Fibroblast of lung (primary cell): ENCODE measurements at regions not wholly inside any gene's neighbourhood (a gene's known extent, or its start where the extent isn't known, plus 50 kb on each side); places are given as distances from the start of the nearest gene placed in this dataset.

Experiments
- DNase-seq, 2 donors: peaks; one replicate each; pipeline versions ENCODE4 v3.0.0 to v3.0.0-alpha.2; 2010; ENCODE audit warnings: low read depth in 2 of 2
- H2AFZ ChIP-seq: 2 replicates; pipeline ENCODE4 v1.5.1; 2012; ENCODE audit warnings: low read length, control low read depth, inconsistent platforms
- H3K27ac ChIP-seq: 2 replicates; pipeline ENCODE4 v1.5.1; 2011; ENCODE audit warnings: low read length, control low read depth; ENCODE audit not compliant: insufficient read depth
- H3K27me3 ChIP-seq: 2 replicates; pipeline ENCODE4 v1.5.1; 2011; ENCODE audit warnings: mild to moderate bottlenecking, low read length; ENCODE audit not compliant: control insufficient read depth, insufficient read depth
- H3K36me3 ChIP-seq: 2 replicates; pipeline ENCODE4 v1.5.1; 2011; ENCODE audit warnings: low read length; ENCODE audit not compliant: control insufficient read depth, insufficient read depth
- H3K4me1 ChIP-seq: 2 replicates; pipeline ENCODE4 v1.5.1; 2011; ENCODE audit warnings: low read length; ENCODE audit not compliant: control insufficient read depth, insufficient read depth; ENCODE audit errors: extremely low read depth
- H3K4me2 ChIP-seq: 2 replicates; pipeline ENCODE4 v1.5.1; 2011; ENCODE audit warnings: low read length, control low read depth; ENCODE audit not compliant: insufficient read depth; ENCODE audit errors: extremely low read depth
- H3K4me3 ChIP-seq, 4 experiments: fragments of 200-600 bp in 1 of 4; sonication (generic) in 1 of 4; replicated peaks in 1 of 4; 2 replicates each; pipeline ENCODE4 v1.5.1; 2011 to 2016; ENCODE audit warnings: low read length in 4 of 4, low read depth in 3 of 4, mild to moderate bottlenecking in 3 of 4, control low read depth in 2 of 4, inconsistent platforms in 1 of 4, mixed read lengths in 1 of 4; ENCODE audit not compliant: insufficient read depth in 1 of 4; ENCODE audit errors: control extremely low read depth in 1 of 4
- H3K79me2 ChIP-seq: 2 replicates; pipeline ENCODE4 v1.5.1; 2012; ENCODE audit warnings: mild to moderate bottlenecking, low read length, inconsistent platforms; ENCODE audit not compliant: control insufficient read depth, insufficient read depth
- H3K9ac ChIP-seq: 2 replicates; pipeline ENCODE4 v1.5.1; 2011; ENCODE audit warnings: mild to moderate bottlenecking, low read length, control low read depth; ENCODE audit not compliant: insufficient read depth
- H3K9me3 ChIP-seq: 2 replicates; pipeline ENCODE4 v1.5.1; 2012; ENCODE audit warnings: low read depth, low read length; ENCODE audit not compliant: control insufficient read depth, insufficient read depth
- H4K20me1 ChIP-seq: 2 replicates; pipeline ENCODE4 v1.5.1; 2011; ENCODE audit warnings: low read length; ENCODE audit not compliant: control insufficient read depth, insufficient read depth; ENCODE audit errors: extremely low read depth
- EZH2 ChIP-seq: IDR thresholded peaks from 2 replicates; pipeline ENCODE4 v1.5.1; 2012; ENCODE audit warnings: low read length, control low read depth, mild to moderate bottlenecking; ENCODE audit errors: missing control alignments
- TF ChIP-seq, protein P1 (sequence below), 2 donors: IDR thresholded peaks in 1 of 2; conservative IDR thresholded peaks in 1 of 2; 1 replicate in 1 of 2; 2 replicates in 1 of 2; pipeline ENCODE4 v1.5.1; 2011 to 2012; ENCODE audit warnings: low read length in 2 of 2, control low read depth in 1 of 2, inconsistent platforms in 1 of 2, low read depth in 1 of 2, mild to moderate bottlenecking in 1 of 2

DNA sequence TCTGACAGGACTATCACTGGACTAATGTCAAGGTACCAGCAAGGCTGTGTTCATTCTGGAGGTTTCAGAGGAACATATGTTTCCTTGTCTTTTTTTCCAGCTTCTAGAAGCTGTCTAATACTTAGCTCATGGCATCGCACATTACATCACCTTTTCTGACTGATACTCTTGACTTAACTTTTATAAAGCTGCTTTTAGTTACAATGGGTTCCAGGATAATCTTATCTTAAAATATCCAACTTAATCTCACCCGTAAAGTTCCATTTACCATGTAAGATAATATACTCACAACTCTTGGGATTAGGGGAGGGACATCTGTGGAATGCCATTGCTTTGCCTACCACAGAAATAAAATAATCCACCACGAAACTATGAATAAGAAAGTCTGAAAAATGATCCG, 394.2 kb downstream of the CDH19 start:
- no peak overlapping the region for H3K4me3 ChIP-seq

GRCh38 chr18:66196805-66197204, 407.1 kb downstream of the CDH19 start:
- no peaks in the 10 kb centered on the region for H3K36me3 ChIP-seq
- no peak for DNase-seq
- no peaks in the 10 kb centered on the region for H3K4me1 ChIP-seq
- no peaks in the 10 kb centered on the region for H3K79me2 ChIP-seq
- H2AFZ ChIP-seq: no peak overlapping the region
- no peak overlapping the region for H3K27ac ChIP-seq
- H3K9me3 ChIP-seq: no peaks in the 10 kb centered on the region
- H3K27me3 ChIP-seq: no peaks in the 10 kb centered on the region
- no peak for TF ChIP-seq EZH2
- TF ChIP-seq, protein P1, sequence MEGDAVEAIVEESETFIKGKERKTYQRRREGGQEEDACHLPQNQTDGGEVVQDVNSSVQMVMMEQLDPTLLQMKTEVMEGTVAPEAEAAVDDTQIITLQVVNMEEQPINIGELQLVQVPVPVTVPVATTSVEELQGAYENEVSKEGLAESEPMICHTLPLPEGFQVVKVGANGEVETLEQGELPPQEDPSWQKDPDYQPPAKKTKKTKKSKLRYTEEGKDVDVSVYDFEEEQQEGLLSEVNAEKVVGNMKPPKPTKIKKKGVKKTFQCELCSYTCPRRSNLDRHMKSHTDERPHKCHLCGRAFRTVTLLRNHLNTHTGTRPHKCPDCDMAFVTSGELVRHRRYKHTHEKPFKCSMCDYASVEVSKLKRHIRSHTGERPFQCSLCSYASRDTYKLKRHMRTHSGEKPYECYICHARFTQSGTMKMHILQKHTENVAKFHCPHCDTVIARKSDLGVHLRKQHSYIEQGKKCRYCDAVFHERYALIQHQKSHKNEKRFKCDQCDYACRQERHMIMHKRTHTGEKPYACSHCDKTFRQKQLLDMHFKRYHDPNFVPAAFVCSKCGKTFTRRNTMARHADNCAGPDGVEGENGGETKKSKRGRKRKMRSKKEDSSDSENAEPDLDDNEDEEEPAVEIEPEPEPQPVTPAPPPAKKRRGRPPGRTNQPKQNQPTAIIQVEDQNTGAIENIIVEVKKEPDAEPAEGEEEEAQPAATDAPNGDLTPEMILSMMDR (conservative IDR thresholded peaks at IDR 0.05 in 1 of 2, IDR thresholded peaks at IDR 0.05 in 1 of 2; ENCODE audit: low read depth in 1 of 2, low read length in 2 of 2): no peak
- H3K4me3 ChIP-seq: no peak overlapping the region
- H4K20me1 ChIP-seq: no peaks in the 10 kb centered on the region
- H3K4me2 ChIP-seq: no peak overlapping the region
- no peak overlapping the region for H3K9ac ChIP-seq

More for the DNA sequence above, 394.2 kb downstream of the CDH19 start:
- H3K9me3 ChIP-seq: no peaks in the 10 kb centered on the region
- H4K20me1 ChIP-seq: no peaks in the 10 kb centered on the region
- no peak for DNase-seq
- no peaks in the 10 kb centered on the region for H3K36me3 ChIP-seq
- H3K4me1 ChIP-seq: no peaks in the 10 kb centered on the region
- no peak overlapping the region for H3K9ac ChIP-seq
- no peak for TF ChIP-seq EZH2
- TF ChIP-seq, protein P1 (conservative IDR thresholded peaks at IDR 0.05 in 1 of 2, IDR thresholded peaks at IDR 0.05 in 1 of 2; ENCODE audit: low read depth in 1 of 2, low read length in 2 of 2): no peak
- no peak overlapping the region for H3K4me2 ChIP-seq
- no peaks in the 10 kb centered on the region for H3K79me2 ChIP-seq
- H2AFZ ChIP-seq: no peak overlapping the region
- no peak overlapping the region for H3K27ac ChIP-seq
- no peaks in the 10 kb centered on the region for H3K27me3 ChIP-seq

GRCh38 chr18:66193938-66194337, 410.0 kb downstream of the CDH19 start:
- H2AFZ ChIP-seq: no peak overlapping the region
- no peak overlapping the region for H3K9ac ChIP-seq
- no peak overlapping the region for H3K4me3 ChIP-seq
- H3K4me1 ChIP-seq: no peaks in the 10 kb centered on the region
- no peak for DNase-seq
- no peaks in the 10 kb centered on the region for H3K79me2 ChIP-seq
- no peak for TF ChIP-seq EZH2
- TF ChIP-seq, protein P1 (conservative IDR thresholded peaks at IDR 0.05 in 1 of 2, IDR thresholded peaks at IDR 0.05 in 1 of 2; ENCODE audit: low read depth in 1 of 2, low read length in 2 of 2): no peak
- H3K36me3 ChIP-seq: no peaks in the 10 kb centered on the region
- no peak overlapping the region for H3K4me2 ChIP-seq
- no peaks in the 10 kb centered on the region for H3K27me3 ChIP-seq
- H3K27ac ChIP-seq: no peak overlapping the region
- H3K9me3 ChIP-seq: no peaks in the 10 kb centered on the region
- no peaks in the 10 kb centered on the region for H4K20me1 ChIP-seq
